DMS53 treated with DMSO at 0.1 percent for 48 hours (cell line): ENCODE measurements at regions not wholly inside any gene's neighbourhood (a gene's known extent, or its start where the extent isn't known, plus 50 kb on each side); places are given as distances from the start of the nearest gene placed in this dataset.
"Not testable (repeated sequence)": the region's sequence is repeated elsewhere in the genome, so short reads cannot be mapped to it uniquely, and the experiment has no call there.

Source experiments
- DNase-seq: peaks from one replicate; lab custom pipeline; 2025; ENCODE audit not compliant: unreplicated experiment; lab: John Stamatoyannopoulos, UW

DNA sequence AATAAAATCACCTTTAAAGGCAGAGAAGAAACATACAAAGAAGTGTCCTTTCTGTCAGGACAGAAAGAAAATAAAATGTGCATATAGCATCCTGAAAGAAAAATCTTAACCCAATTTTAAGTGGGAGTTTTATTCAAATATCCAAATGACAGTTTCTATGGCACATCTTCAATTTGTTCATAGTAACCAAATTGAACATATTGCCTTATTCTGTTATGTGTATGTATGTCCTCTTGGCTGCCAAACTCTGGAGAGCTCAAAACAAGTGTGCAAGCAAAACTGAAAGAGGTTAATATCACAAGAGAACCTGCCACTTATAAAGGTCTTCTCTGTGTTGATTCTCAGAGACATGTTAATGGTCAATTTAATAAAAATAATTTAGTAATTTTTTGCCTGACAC, 334.7 kb downstream of the BCKDHB start:
- DNase-seq = no peak

DNA sequence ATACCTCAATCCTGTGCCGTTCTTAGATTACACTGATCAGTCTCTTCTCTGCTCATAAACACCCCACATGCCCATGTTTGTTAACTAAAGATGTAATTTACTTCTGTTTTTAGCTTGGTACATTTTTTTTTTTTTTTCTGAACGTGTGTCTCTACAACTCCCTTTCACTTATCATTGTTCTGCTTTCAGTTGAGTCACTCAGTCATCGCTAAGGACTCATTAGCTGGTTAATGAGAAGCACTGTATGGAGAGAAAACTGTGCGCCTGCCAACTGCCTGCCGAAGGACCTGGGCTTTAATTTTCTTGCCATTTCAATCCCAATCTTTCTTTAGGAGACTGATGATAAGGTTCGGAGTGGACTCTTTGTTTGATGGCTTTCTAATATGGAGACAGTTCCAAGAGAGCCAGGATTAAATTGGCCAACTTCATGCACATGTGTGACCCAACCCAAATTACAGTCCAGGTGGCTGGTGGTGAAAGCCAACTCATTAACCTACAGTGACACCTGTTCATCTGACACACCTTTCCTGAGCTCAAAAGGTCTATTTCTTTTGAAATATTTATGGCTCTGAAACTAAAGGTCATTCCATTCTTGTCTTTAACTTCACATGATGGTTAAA, 334.1 kb downstream of the BCKDHB start:
- no peak for DNase-seq

DNA sequence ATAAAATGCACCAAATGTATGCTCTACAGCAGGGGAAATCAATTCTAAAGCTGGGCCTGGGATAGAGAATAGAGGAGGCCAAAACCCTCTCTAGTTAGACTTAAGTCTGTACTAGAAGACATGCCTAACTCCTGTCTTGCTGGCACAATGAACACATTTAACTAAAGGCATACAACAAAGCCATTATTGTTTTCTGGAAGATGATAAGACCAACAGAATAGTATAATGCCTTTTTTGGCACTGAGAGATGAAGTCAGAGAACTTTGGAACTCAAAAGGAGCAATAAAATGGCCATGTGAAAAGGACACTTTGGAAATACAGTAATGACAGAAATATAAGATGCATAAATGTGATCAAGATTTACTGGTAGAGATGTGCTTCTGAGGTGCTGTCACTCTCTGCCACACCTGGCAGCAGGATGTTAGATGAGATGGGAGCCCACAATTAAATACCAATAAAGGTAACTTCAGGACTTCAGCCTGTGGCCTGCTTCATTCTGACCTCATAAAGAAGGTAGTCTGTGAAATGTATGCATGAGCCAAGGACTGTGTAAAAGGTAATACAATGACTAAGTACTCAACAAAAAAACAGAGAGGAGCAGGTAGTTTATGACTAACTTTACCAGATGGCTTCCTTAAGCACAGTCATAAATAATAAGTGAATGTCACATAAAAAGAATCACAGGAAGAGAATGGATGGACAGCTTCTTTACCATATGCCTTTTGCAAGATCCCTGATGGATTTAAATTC, 333.4 kb downstream of the BCKDHB start:
- DNase-seq = no peak

DNA sequence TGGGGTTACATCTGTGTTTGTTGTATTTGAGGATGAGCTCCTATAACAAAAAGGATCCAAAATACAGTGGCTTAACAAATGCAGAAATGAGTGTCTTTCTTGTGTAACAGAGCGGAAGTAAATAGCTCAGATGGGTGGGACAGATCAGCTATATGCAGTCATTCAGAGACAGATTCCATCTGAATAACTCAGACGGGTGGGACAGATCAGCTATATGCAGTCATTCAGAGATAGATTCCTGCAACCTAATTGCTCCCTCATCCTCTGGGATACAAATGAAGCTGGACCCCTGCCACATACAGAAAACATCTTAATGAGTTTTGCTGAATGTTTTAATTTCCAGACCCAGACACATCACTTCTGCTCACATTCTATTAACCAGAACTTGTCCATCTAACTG, 332.3 kb downstream of the BCKDHB start:
- no peak for DNase-seq

DNA sequence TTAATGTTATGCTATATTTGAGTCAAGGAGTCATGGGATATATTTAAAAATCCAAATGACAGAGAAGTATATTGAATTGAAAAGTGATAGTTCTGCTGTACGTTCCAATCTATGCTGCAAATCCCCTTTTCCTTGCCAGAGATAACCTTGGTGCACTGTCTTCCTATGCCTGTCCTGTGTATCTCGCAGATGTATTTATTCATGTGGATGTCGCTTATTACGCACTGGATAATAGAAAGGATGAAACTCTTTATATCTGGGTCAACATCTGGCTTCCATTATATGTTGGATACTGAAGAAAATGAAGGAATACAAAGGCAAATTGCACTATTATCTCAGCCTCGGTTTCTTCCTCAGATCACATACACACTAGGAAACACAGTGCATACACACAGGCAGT, 331.3 kb downstream of the BCKDHB start:
- DNase-seq = no peak

DNA sequence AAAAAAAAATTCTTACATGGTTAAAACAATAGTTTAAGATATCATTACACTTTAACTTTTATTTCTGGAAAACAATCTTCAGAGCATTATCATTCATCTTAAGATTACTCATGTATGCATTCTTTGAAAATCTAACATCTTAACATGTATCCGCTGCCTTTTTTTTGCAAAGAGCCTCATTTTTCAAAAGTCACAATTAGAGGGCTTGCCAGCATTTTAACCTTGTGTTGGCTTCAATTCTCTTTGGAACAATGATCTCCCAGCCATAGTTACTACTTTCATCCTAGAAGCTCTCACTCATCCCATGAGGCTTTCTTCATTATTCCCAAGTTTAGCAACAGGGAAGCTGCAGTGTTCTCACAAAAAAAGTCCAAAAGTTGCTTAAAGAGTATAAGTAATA, 330.8 kb downstream of the BCKDHB start:
- no peak for DNase-seq

DNA sequence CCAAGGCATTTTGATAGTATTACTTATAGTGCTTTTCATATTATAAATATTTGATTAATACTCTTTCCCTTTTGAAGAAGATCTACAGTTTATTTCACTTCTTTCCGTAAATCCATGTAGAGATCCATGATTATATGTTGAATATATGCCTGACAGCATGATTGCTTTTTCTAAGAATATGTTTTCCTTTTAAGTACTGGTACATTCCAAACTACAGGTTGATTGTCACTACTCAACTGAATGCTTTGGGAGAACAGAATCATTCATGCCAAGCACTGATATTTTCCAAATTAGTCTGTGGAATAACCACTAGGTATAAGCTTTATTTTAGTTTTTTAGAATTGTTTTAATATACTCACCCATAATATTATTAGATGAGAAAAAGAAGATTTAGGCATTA, 330.2 kb downstream of the BCKDHB start:
- no peak for DNase-seq

DNA sequence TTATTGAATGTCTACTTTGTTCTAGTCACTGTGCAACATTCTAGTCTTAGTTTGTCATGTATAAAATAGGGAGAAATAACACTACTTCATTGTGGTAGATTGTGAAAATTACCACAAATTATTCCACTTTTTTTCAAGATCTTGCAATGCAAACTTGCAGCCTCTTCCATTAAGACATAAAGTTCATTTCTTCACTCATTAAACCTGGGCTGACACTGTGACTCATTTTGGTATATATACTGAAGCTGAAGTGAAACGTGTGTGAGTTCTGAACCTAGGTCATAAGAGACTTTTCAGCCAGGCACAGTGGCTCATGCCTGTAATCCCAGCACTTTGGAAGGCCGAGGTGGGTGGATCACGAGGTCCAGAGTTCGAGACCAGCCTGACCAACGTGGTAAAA, 329.0 kb downstream of the BCKDHB start:
- no peak for DNase-seq

DNA sequence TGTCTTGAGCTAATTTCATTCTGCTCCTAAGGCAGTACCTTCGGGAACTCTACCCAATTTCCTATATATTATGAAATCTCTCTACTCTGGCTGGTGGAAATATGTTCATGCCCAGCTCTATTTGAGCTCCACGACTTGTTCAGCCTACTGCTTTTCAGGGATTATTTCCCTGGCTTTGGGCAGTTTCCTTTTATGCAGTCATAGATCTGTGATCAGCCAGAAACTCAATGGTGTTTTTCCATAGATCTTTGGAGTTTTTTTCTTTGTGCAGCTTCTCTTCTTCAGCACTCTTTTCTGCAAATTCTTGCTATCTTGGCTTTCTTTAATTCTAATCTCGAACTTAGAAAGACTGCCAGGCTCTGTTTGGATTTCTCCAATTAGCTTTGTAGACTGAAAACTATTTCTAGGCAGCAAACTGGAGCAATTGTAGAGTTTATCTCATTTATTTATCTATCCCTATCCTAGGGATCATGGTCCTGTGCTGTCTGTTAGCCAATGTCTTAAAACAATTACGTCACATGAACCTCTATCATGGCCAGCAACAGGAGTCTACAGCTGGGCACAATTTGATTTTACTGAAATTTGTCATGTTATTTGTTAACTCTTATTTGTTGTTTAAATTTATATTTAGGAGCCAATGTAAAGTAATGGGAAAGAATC, 328.4 kb downstream of the BCKDHB start:
- no peak for DNase-seq

DNA sequence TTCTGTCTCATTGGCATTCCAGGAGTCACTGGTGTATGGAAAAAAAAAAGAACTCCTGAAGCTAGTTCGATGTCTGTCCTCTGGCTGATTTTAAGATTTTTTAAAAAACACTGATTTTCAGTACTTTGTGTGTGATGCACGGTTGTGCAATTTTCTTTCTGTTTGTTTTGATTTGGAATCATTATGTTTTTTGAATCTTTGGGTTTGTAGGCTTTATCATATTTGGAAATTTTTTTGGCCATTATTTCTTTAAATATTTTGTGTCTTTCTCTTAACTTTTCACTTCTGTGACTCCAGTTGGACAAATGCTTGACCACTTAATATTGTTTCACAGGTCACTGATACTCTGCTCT, 327.2 kb downstream of the BCKDHB start:
- DNase-seq = no peak

DNA sequence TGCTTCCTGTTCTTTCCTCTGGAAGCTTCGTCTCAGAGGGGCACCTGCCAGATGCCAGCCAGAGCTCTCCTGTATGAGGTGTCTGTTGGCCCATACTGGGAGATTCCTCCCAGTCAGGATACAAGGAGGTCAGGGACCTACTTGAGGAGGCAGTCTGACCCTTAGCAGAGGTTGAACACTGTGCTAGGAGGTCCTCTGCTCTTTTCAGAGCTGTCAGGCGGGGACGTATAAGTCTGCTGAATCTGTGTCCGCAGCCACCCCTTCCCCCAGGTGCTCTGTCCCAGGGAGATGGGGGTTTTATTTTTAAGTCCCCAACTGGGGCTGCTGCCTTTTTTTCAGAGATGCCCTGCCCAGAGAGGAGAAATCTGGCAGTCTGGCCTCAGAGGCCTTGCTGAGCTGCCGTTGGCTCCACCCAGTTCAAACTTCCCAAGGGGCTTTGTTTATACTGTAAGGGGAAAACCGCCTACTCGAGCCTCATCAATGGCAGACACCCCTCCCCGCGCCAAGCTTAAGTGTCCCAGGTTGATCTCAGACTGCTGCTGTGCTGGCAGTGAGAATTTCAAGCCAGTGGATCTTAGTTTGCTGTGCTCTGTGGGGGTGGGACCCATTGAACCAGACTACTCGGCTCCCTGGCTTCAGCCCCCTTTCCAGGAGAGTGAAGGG, 326.7 kb downstream of the BCKDHB start:
- no peak for DNase-seq

DNA sequence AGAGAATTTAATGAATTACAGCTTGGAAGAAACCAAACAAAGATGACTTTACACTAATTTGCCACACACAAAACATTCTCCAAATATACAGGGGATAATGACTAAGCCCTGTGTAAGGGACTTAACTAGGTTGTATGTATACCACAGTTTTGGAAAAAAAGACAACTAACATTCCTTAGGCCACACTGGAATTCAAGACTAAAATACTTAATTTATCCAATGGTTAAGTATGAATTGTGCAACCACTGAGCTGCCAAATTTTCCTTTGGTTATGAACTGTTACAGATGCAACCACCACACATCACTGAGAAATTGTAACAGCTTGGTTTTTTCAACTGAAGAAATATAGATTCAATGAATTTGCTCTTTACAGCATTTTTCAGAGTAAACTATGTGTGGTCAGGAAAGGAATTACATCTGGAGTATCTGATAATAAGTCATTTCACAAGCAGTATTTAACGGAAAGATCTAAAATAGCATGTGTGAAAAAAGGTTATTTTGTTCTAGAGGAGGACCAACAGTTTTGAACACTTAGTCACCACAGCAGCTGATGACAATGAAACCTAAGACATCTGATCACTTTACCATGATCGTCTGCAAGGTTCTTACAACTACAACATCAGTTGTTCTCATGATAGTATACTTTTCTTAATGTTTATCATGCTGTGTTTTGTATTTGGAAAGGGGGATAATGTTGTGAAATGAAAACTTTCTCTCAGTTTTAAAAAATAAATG, 318.8 kb downstream of the BCKDHB start:
- no peak for DNase-seq

DNA sequence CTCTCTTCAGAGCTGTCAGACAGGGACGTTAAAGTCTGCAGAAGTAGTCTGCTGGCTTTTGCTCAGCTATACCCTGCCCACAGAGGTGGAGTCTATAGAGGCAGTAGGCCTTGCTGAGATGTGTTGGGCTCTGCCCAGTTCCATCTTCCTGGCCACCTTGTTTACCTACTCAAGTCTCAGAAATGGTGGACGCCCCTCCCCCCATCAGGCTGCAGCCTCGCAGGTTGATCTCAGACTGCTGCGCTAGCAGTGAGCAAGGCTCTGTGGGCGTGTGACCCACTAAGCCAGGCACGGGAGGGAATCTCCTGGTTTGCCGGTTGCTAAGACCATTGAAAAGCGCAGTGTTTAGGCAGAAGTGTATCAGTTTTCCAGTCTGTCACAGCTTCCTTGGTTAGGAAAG, 305.0 kb downstream of the BCKDHB start:
- DNase-seq = no peak

DNA sequence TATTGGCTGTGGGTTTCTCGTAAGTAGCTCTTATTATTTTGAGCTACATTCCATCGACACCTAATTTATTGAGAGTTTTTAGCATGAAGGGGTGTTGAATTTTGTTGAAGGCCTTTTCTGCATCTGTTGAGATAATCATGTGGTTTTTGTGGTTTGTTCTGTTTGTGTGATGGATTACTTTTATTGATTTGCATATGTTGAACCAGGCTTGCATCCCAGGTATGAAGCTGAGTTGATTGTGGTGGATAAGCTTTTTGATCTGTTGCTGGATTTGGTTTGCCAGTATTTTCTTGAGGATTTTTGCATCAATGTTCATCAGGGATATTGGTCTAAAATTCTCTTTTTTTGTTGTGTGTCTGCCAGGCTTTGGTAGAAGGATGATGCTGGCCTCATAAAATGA, 301.5 kb downstream of the BCKDHB start:
- DNase-seq = not testable (repeated sequence)

DNA sequence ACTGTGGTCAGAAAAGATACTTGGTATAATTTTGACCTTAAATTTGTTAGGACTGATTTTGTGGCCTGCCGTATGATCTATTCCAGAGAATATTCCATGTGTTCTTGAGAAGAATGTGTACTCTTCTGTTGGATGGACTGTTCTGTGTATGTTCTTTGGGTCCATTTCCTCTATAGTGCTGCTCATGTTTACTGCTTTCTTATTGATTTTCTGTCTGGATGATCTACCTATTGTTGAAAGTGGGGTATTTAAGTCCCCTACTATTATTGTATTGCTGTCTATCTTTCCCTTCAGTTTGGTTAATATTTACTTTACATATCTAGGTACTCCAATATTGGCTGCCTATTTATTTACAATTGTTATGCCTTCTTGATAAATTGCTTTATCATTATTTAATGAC, 298.4 kb downstream of the BCKDHB start:
- DNase-seq = no peak

DNA sequence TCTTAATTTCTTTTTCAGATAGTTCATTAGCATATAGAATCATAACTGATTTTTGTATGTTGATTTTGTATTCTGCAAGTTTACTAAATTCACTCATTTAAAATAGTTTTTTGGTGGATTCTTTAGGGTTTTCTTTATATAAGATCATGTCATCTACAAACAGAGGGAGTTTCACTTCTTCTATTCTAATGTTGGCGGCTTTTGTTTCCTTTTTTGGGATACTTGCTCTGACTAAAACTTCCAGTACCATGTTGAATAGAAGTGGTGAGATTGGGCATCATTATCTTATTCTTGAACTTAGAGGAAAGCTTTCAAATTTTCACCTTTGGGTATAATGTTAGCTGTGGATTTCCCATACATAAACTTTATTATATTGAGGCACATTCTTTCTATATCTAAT, 296.9 kb downstream of the BCKDHB start:
- DNase-seq = no peak

DNA sequence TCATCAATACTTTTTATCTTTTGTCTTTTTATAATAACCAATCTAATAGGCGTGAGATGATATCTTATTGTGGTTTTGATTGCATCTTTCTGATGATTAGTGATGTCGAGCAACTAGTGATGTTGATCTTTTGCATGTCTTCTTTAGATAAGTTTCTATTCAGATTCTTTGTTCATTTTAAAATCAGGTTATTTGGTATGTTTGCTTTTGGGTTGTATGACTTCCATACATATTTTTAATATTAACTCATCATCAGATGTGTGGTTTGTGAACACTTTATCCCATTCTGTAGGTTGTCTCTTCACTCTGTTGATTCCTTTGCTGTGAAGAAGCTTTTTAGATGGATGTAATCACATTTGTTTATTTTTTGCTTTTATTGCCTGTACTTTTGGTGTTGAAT, 295.8 kb downstream of the BCKDHB start:
- no peak for DNase-seq
